H1 (cell line): ENCODE measurements at regions not wholly inside any gene's neighbourhood (a gene's known extent, or its start where the extent isn't known, plus 50 kb on each side); places are given as distances from the start of the nearest gene placed in this dataset.

Experiments
- EGR1 ChIP-seq: IDR thresholded peaks from 2 replicates; pipeline ENCODE4 v1.6.1; 2011; ENCODE audit warnings: low read depth, low read length, borderline replicate concordance
- NANOG ChIP-seq: IDR thresholded peaks from 2 replicates; pipeline ENCODE4 v1.6.1; 2011; ENCODE audit warnings: low read length, low read depth, mild to moderate bottlenecking, inconsistent platforms; ENCODE audit not compliant: insufficient read depth, poor library complexity, severe bottlenecking
- SRF ChIP-seq: IDR thresholded peaks from 2 replicates; pipeline ENCODE4 v1.6.1; 2011; ENCODE audit warnings: mild to moderate bottlenecking, low read depth, low read length, moderate library complexity

DNA sequence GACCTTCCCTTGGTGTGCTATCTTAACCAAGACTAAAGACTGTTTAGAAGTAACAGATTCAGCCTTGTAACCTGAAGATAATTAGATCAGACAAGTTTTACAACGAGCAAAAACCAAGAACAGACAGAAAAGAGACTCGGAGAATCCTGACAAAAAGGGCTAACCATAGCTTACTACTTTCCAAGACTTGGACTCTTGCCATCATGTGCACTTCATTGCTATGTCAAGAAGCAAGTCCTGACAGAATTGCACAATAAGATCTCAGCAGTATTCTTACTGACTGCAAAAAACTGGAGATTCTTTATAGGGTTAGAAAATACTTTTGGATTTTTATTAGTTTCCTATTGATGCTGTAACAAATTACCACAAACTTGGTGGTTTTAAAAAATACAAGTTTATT, 1539.0 kb upstream of the NUDT12 start:
- TF ChIP-seq NANOG (no peak), EGR1 (no peak), SRF (no peak)
